ENCODE measurements at regions not wholly inside any gene's neighbourhood (a gene's known extent, or its start where the extent isn't known, plus 50 kb on each side); places are given as distances from the start of the nearest gene placed in this dataset.

DNA sequence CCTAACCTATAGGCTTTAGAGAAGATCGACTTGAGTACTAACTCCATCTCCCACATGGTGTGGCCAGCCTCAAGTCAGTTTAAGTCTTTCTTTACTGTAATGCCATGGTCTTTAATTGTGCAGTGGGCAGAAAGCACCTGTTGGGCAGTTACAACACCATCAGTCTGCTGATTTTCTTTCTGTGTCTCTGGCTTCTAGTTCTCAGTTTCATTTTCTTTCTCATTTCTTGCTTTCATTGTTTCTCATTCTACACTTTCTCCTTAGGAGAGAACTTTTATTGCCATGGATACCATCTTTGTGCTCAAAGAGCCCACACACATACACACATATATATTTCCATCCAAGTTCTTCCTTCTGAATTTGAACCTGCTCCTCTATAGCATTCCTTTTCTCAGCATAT lies 96.1 kb upstream of the SLC16A7 start:
- peaks cover 3% of the 10 kb centered on the region for H3K27me3 Mint-ChIP-seq (ENCODE audit: insufficient read depth, unreplicated experiment)
- H3K4me3 Mint-ChIP-seq (ENCODE audit: unreplicated experiment), result no peak overlapping the region
- Histone ChIP-seq H3K4me3 (ENCODE audit: low read depth, low read length) (no peak overlapping the region), H3K4me1 (no peaks in the 10 kb centered on the region), H3K27me3 (replicated peaks; ENCODE audit: control insufficient read depth, insufficient read depth, low read length) (no peaks in the 10 kb centered on the region), H3K36me3 (ENCODE audit: control insufficient read depth, insufficient read depth, low read length) (no peaks in the 10 kb centered on the region), H3K9me3 (no peaks in the 10 kb centered on the region)
- no TSS peak for BruUV-seq (replicated peaks)
- H3K36me3 Mint-ChIP-seq (ENCODE audit: insufficient read depth, unreplicated experiment), result no peaks in the 10 kb centered on the region
- intact Hi-C loops (cut with micrococcal nuclease; ENCODE audit: unreplicated experiment), result no loop called here
- TF ChIP-seq, protein P1, sequence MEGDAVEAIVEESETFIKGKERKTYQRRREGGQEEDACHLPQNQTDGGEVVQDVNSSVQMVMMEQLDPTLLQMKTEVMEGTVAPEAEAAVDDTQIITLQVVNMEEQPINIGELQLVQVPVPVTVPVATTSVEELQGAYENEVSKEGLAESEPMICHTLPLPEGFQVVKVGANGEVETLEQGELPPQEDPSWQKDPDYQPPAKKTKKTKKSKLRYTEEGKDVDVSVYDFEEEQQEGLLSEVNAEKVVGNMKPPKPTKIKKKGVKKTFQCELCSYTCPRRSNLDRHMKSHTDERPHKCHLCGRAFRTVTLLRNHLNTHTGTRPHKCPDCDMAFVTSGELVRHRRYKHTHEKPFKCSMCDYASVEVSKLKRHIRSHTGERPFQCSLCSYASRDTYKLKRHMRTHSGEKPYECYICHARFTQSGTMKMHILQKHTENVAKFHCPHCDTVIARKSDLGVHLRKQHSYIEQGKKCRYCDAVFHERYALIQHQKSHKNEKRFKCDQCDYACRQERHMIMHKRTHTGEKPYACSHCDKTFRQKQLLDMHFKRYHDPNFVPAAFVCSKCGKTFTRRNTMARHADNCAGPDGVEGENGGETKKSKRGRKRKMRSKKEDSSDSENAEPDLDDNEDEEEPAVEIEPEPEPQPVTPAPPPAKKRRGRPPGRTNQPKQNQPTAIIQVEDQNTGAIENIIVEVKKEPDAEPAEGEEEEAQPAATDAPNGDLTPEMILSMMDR (IDR thresholded peaks at IDR 0.05; ENCODE audit: insufficient read depth in 1 of 2, low read depth in 1 of 2, low read length in 1 of 2, severe bottlenecking in 1 of 2, unreplicated experiment in 1 of 2), result no peak
- ChIA-PET POLR2A (no interaction called here), CTCF (no interaction called here)
- H3K4me1 Mint-ChIP-seq (ENCODE audit: low read depth, unreplicated experiment), result no peaks in the 10 kb centered on the region
- no peak for DNase-seq
- no peaks in the 10 kb centered on the region for H3K9me3 Mint-ChIP-seq (ENCODE audit: unreplicated experiment)
- H3K27ac Mint-ChIP-seq (ENCODE audit: unreplicated experiment), result no peak overlapping the region

GRCh38 chr12:59494617-59495016 lies 101.2 kb upstream of the SLC16A7 start:
- BruUV-seq (replicated peaks), result no TSS peak
- Histone ChIP-seq H3K9me3 (no peaks in the 10 kb centered on the region), H3K36me3 (ENCODE audit: control insufficient read depth, insufficient read depth, low read length) (no peaks in the 10 kb centered on the region), H3K4me3 (ENCODE audit: low read depth, low read length) (no peak overlapping the region), H3K27me3 (replicated peaks; ENCODE audit: control insufficient read depth, insufficient read depth, low read length) (no peaks in the 10 kb centered on the region), H3K4me1 (no peaks in the 10 kb centered on the region)
- intact Hi-C loops (cut with micrococcal nuclease; ENCODE audit: unreplicated experiment), result no loop called here
- DNase-seq, result no peak
- H3K27me3 Mint-ChIP-seq (ENCODE audit: insufficient read depth, unreplicated experiment), result no peaks in the 10 kb centered on the region
- POLR2A ChIA-PET, result no interaction called here
- no peak overlapping the region for H3K4me3 Mint-ChIP-seq (ENCODE audit: unreplicated experiment)
- CTCF ChIA-PET, result no interaction called here
- no peak overlapping the region for H3K27ac Mint-ChIP-seq (ENCODE audit: unreplicated experiment)
- H3K9me3 Mint-ChIP-seq (ENCODE audit: unreplicated experiment), result no peaks in the 10 kb centered on the region
- TF ChIP-seq, protein P1 (IDR thresholded peaks at IDR 0.05; ENCODE audit: insufficient read depth in 1 of 2, low read depth in 1 of 2, low read length in 1 of 2, severe bottlenecking in 1 of 2, unreplicated experiment in 1 of 2), result no peak
- H3K4me1 Mint-ChIP-seq (ENCODE audit: low read depth, unreplicated experiment), result no peaks in the 10 kb centered on the region
- no peaks in the 10 kb centered on the region for H3K36me3 Mint-ChIP-seq (ENCODE audit: insufficient read depth, unreplicated experiment)

GRCh38 chr12:59491877-59492276 lies 104.0 kb upstream of the SLC16A7 start:
- H3K36me3 Mint-ChIP-seq (ENCODE audit: insufficient read depth, unreplicated experiment), result no peaks in the 10 kb centered on the region
- CTCF ChIA-PET, result no interaction called here

More at GRCh38 chr12:59491877-59492276, 104.0 kb upstream of the SLC16A7 start:
- TF ChIP-seq, protein P1 (IDR thresholded peaks at IDR 0.05; ENCODE audit: insufficient read depth in 1 of 2, low read depth in 1 of 2, low read length in 1 of 2, severe bottlenecking in 1 of 2, unreplicated experiment in 1 of 2), result no peak
- BruUV-seq (replicated peaks), result no TSS peak
- no peak for DNase-seq
- H3K4me1 ChIP-seq, result no peaks in the 10 kb centered on the region
- H3K36me3 ChIP-seq (ENCODE audit: control insufficient read depth, insufficient read depth, low read length), result no peaks in the 10 kb centered on the region
- H3K27me3 ChIP-seq (replicated peaks; ENCODE audit: control insufficient read depth, insufficient read depth, low read length), result no peaks in the 10 kb centered on the region
- no peak overlapping the region for H3K27ac Mint-ChIP-seq (ENCODE audit: unreplicated experiment)
- no peaks in the 10 kb centered on the region for H3K27me3 Mint-ChIP-seq (ENCODE audit: insufficient read depth, unreplicated experiment)
- intact Hi-C loops (cut with micrococcal nuclease; ENCODE audit: unreplicated experiment), result no loop called here
- H3K4me1 Mint-ChIP-seq (ENCODE audit: low read depth, unreplicated experiment), result no peaks in the 10 kb centered on the region
- POLR2A ChIA-PET, result no interaction called here
- no peaks in the 10 kb centered on the region for H3K9me3 ChIP-seq
- no peak overlapping the region for H3K4me3 ChIP-seq (ENCODE audit: low read depth, low read length)
- H3K4me3 Mint-ChIP-seq (ENCODE audit: unreplicated experiment), result no peak overlapping the region
- H3K9me3 Mint-ChIP-seq (ENCODE audit: unreplicated experiment), result no peaks in the 10 kb centered on the region

Measured in Caco-2 (cell line).